WERI-Rb-1 (cell line): ENCODE measurements at regions not wholly inside any gene's neighbourhood (a gene's known extent, or its start where the extent isn't known, plus 50 kb on each side); places are given as distances from the start of the nearest gene placed in this dataset.

Experiments
- DNase-seq: peaks from one replicate; pipeline ENCODE4 v3.0.0-alpha.2; 2020
- H3K27ac ChIP-seq: fragments of 250-450 bp; sonication (Bioruptor Pico); 2 replicates; pipeline ENCODE4 v1.5.1; 2020; ENCODE audit warnings: mild to moderate bottlenecking, moderate library complexity
- H3K27me3 ChIP-seq: fragments of 250-450 bp; sonication (Bioruptor Pico); 2 replicates; pipeline ENCODE4 v1.5.1; 2021; ENCODE audit warnings: mild to moderate bottlenecking, low read depth, moderate library complexity; ENCODE audit not compliant: insufficient read depth, severe bottlenecking
- H3K36me3 ChIP-seq: fragments of 250-450 bp; sonication (Bioruptor Pico); 2 replicates; pipeline ENCODE4 v1.5.1; 2020; ENCODE audit warnings: mild to moderate bottlenecking, moderate library complexity
- H3K4me3 ChIP-seq: 2 replicates; pipeline ENCODE4 v1.5.1; 2011; ENCODE audit warnings: low read depth, mild to moderate bottlenecking, control low read depth, low read length
- H3K9me3 ChIP-seq: fragments of 250-450 bp; sonication (Bioruptor Pico); 2 replicates; pipeline ENCODE4 v1.5.1; 2021; ENCODE audit warnings: mild to moderate bottlenecking, moderate library complexity; ENCODE audit not compliant: severe bottlenecking
- TF ChIP-seq, protein P1 (sequence below): IDR thresholded peaks from 2 replicates; pipeline ENCODE4 v1.5.1; 2011; ENCODE audit warnings: low read depth, mild to moderate bottlenecking, control low read depth, inconsistent platforms, low read length

DNA sequence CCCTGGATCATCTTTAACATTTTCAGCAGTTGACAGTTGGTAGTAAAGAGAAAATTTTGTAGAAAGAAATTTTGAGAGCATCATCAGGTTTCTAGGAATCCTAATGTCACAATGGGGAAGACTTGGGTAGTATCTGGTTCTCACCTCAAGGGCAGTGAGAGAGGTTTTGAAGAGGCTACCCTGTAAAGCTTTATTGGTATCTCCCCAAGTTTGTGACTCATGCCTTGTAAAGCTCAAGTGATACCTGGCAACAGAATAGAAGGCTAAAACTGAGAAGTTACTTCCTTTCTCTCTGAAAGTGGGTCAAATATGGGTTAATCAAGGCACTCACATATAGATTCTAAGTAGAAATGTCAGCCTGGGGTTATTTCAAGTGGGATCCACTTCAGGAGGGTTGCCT is 196.4 kb downstream of the SUCNR1 start:
- no peak overlapping the region for H3K27ac ChIP-seq
- no peak for DNase-seq
- TF ChIP-seq, protein P1, sequence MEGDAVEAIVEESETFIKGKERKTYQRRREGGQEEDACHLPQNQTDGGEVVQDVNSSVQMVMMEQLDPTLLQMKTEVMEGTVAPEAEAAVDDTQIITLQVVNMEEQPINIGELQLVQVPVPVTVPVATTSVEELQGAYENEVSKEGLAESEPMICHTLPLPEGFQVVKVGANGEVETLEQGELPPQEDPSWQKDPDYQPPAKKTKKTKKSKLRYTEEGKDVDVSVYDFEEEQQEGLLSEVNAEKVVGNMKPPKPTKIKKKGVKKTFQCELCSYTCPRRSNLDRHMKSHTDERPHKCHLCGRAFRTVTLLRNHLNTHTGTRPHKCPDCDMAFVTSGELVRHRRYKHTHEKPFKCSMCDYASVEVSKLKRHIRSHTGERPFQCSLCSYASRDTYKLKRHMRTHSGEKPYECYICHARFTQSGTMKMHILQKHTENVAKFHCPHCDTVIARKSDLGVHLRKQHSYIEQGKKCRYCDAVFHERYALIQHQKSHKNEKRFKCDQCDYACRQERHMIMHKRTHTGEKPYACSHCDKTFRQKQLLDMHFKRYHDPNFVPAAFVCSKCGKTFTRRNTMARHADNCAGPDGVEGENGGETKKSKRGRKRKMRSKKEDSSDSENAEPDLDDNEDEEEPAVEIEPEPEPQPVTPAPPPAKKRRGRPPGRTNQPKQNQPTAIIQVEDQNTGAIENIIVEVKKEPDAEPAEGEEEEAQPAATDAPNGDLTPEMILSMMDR = no peak
- no peaks in the 10 kb centered on the region for H3K36me3 ChIP-seq
- H3K27me3 ChIP-seq = peaks cover 3% of the 10 kb centered on the region
- H3K9me3 ChIP-seq = no peaks in the 10 kb centered on the region
- no peak overlapping the region for H3K4me3 ChIP-seq

DNA sequence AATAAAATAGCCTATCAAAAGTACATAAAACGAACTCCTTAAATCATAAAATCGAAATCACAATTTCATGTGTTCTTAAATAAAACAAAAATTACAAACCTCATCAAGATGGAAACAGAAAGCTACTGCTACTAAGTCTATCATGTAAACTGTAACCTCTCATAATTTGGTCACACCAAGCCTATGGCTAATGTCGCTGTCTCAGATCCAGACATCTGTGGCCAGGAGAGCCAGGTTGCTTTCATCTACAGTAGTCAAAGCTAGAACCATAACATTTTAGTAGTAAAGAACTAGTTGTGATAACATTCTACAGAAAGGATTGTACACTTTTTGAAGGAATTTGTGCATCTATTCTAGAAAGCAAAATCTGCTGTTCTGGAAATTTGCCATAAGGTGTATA is 197.4 kb upstream of the MBNL1 start:
- H3K36me3 ChIP-seq = no peaks in the 10 kb centered on the region
- no peaks in the 10 kb centered on the region for H3K9me3 ChIP-seq
- no peak for DNase-seq
- TF ChIP-seq, protein P1 = no peak
- H3K27me3 ChIP-seq = peaks cover 3% of the 10 kb centered on the region
- no peak overlapping the region for H3K27ac ChIP-seq
- no peak overlapping the region for H3K4me3 ChIP-seq

DNA sequence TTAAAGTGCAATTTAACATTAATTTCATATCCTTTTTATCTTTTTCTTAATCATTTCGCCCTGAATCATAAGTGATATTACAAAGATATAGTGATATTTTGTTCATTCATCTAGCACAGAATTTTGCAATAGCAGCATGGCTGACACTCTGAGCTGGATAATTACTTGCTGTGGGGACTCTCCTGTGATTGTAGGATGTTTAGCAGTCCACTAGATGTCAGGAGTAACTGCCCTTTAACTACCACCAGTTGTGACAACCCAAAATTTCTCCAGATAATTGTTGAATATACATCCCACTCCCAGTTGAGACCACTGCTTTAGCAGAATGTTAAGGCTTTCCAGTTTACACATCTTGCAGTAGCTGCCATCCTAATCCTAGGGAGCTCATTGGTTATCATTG is 196.8 kb upstream of the MBNL1 start:
- H3K9me3 ChIP-seq = no peaks in the 10 kb centered on the region
- H3K27me3 ChIP-seq = peaks cover 3% of the 10 kb centered on the region
- TF ChIP-seq, protein P1 = peak; percentile 49
- DNase-seq = no peak
- no peaks in the 10 kb centered on the region for H3K36me3 ChIP-seq
- no peak overlapping the region for H3K4me3 ChIP-seq
- H3K27ac ChIP-seq = no peak overlapping the region

DNA sequence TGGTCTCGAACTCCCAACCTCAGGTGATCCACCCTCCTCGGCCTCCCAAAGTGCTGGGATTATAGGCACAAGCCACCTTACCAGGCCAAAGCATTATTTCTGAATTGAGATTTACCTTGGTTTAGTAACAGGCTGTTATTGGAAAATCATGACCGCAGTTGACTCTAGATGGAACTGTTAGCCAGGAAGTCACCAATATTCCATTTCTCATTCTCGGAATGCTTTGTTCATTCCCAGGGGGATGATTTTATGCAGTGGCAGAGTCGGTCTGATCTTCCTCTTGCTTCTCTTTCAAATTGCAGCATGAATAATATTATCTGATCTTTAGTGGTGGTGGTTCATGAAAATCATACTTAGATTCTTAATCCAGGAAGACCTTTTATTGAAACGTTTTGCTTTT is 195.5 kb upstream of the MBNL1 start:
- no peak for DNase-seq
- H3K36me3 ChIP-seq = no peaks in the 10 kb centered on the region
- H3K9me3 ChIP-seq = no peaks in the 10 kb centered on the region
- H3K4me3 ChIP-seq = no peak overlapping the region
- TF ChIP-seq, protein P1 = no peak
- H3K27me3 ChIP-seq = peaks cover 3% of the 10 kb centered on the region
- H3K27ac ChIP-seq = no peak overlapping the region

DNA sequence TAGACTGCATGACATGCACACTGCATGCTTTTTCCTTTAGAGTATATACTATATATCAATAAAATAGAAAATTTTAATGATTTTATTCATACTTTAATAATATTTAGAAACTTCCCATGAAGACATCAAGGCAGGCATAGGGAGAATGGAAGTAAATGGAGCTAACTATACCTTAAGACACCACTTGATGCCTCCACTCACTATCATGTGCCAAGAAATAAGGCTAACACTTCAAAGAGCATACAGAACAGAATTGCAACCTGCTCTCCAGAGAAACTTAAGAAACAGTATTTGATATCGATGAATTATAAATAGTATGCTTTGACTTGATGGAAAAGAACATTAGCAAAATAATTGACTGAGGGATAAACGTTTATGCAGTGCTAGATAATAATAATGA is 192.6 kb upstream of the MBNL1 start:
- no peaks in the 10 kb centered on the region for H3K36me3 ChIP-seq
- TF ChIP-seq, protein P1 = no peak
- H3K4me3 ChIP-seq = no peak overlapping the region
- peaks cover 6% of the 10 kb centered on the region for H3K27me3 ChIP-seq
- no peak for DNase-seq
- no peaks in the 10 kb centered on the region for H3K9me3 ChIP-seq
- H3K27ac ChIP-seq = no peak overlapping the region

DNA sequence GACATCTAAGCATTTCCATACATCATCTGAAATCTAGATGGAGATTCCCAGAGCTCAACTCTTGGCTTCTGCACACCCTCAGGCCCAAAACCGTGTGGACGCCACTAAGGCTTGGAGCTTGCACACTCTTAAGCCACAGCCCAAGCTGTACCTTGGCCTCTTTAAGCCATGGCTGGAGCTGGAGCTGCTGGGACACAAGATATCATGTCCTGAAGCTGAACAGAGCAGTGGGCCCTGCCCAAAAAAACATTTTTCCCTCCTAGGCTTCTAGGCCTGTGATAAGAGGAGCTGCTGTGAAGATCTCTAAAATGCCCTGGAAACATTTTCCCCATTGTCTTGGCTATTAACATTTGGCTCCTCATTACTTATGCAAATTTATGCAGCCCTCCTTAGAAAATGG is 188.7 kb upstream of the MBNL1 start:
- H3K36me3 ChIP-seq = no peaks in the 10 kb centered on the region
- no peak overlapping the region for H3K27ac ChIP-seq
- DNase-seq = no peak
- TF ChIP-seq, protein P1 = no peak
- H3K27me3 ChIP-seq = peaks cover 4% of the 10 kb centered on the region
- no peak overlapping the region for H3K4me3 ChIP-seq
- no peaks in the 10 kb centered on the region for H3K9me3 ChIP-seq
